HepG2 (cell line): ENCODE measurements at regions not wholly inside any gene's neighbourhood (a gene's known extent, or its start where the extent isn't known, plus 50 kb on each side); places are given as distances from the start of the nearest gene placed in this dataset.

Experiments used
- AKNA ChIP-seq: sonication (generic); formaldehyde crosslinking; IDR thresholded peaks from 2 replicates; pipeline ENCODE4 v1.4.0; 2020; ENCODE audit warnings: missing genetic modification reagents, borderline replicate concordance
- HNF1A ChIP-seq, 2 experiments: sonication (generic) in 1 of 2; formaldehyde crosslinking in 1 of 2; IDR thresholded peaks; 2 replicates each; pipeline versions ENCODE4 v1.4.0 to v1.6.1; 2016 to 2020; ENCODE audit warnings: borderline replicate concordance in 1 of 2, low read depth in 1 of 2, mild to moderate bottlenecking in 1 of 2, missing genetic modification reagents in 1 of 2
- MAFF ChIP-seq: IDR thresholded peaks from 2 replicates; pipeline ENCODE4 v1.6.1; 2011; ENCODE audit warnings: low read depth, low read length, improper control_type of control experiment
- THAP11 ChIP-seq: IDR thresholded peaks from 2 replicates; pipeline ENCODE4 v1.6.1; 2016; ENCODE audit warnings: missing biosample characterization, missing genetic modification reagents
- ZNF710 ChIP-seq: sonication (generic); formaldehyde crosslinking; IDR thresholded peaks from 2 replicates; pipeline ENCODE4 v1.5.0; 2020; ENCODE audit warnings: mild to moderate bottlenecking, missing genetic modification reagents, borderline replicate concordance
- ZNF782 ChIP-seq: sonication (generic); formaldehyde crosslinking; IDR thresholded peaks from 2 replicates; pipeline ENCODE4 v1.4.0; 2020; ENCODE audit warnings: missing genetic modification reagents, mild to moderate bottlenecking, borderline replicate concordance

- no peak for TF ChIP-seq HNF1A (IDR thresholded peaks at IDR 0.05; ENCODE audit: low read depth)
- TF ChIP-seq HNF1A (CRISPR knock-in tag; IDR thresholded peaks at IDR 0.05; ENCODE audit: borderline replicate concordance): no peak
- no peak for TF ChIP-seq THAP11 (CRISPR knock-in tag)
- TF ChIP-seq MAFF: no peak
- TF ChIP-seq ZNF782 (CRISPR knock-in tag): no peak
- TF ChIP-seq AKNA (CRISPR knock-in tag): no peak
- no peak for TF ChIP-seq ZNF710 (CRISPR knock-in tag)
Measured at GRCh38 chr4:129578336-129578735, 482.4 kb downstream of the C4orf33 start (continued).
